Uterus (tissue), 2 donors: ENCODE measurements at regions not wholly inside any gene's neighbourhood (a gene's known extent, or its start where the extent isn't known, plus 50 kb on each side); places are given as distances from the start of the nearest gene placed in this dataset.

ENCODE experiments used
- CTCF ChIP-seq, 4 experiments: fragments of 200-600 bp in 2 of 4; fragments of 450-650 bp in 2 of 4; sonication (generic) in 2 of 4; IDR thresholded peaks; one replicate each; pipeline ENCODE4 v1.5.1; 2016 to 2019; ENCODE audit warnings: antibody characterized with exemption in 4 of 4, mild to moderate bottlenecking in 2 of 4, moderate library complexity in 1 of 4
- POLR2A ChIP-seq, 2 donors: fragments of 450-650 bp; IDR thresholded peaks; one replicate each; pipeline ENCODE4 v1.6.1; 2016; ENCODE audit warnings: antibody characterized with exemption in 2 of 2, mild to moderate bottlenecking in 1 of 2, moderate library complexity in 1 of 2

GRCh38 chr4:26268246-26268645, 52.6 kb upstream of the RBPJ start:
- TF ChIP-seq CTCF (IDR thresholded peaks at IDR 0.05) (no peak), POLR2A (IDR thresholded peaks at IDR 0.05) (no peak)
